Lower leg skin (tissue), 3 donors: ENCODE measurements at regions not wholly inside any gene's neighbourhood (a gene's known extent, or its start where the extent isn't known, plus 50 kb on each side); places are given as distances from the start of the nearest gene placed in this dataset.
"Not testable (repeated sequence)": the region's sequence is repeated elsewhere in the genome, so short reads cannot be mapped to it uniquely, and the experiment has no call there.

Source experiments
- CTCF ChIP-seq, 3 donors: fragments of 450-650 bp; IDR thresholded peaks; one replicate each; pipeline ENCODE4 v1.5.1; 2016; ENCODE audit warnings: antibody characterized with exemption in 3 of 3, mild to moderate bottlenecking in 3 of 3, moderate library complexity in 2 of 3
- POLR2A ChIP-seq, 2 donors: fragments of 450-650 bp; IDR thresholded peaks; one replicate each; pipeline ENCODE4 v1.6.1; 2016 to 2017; ENCODE audit warnings: antibody characterized with exemption in 2 of 2, mild to moderate bottlenecking in 1 of 2, moderate library complexity in 1 of 2

- not testable (repeated sequence) for TF ChIP-seq CTCF, POLR2A (IDR thresholded peaks at IDR 0.05)
These were observed 383.0 kb downstream of the CHL1 start for GRCh38 chr3:579529-579928.
